HepG2 (cell line): ENCODE measurements at regions not wholly inside any gene's neighbourhood (a gene's known extent, or its start where the extent isn't known, plus 50 kb on each side); places are given as distances from the start of the nearest gene placed in this dataset.

Experiments used
- DMAP1 ChIP-seq: IDR thresholded peaks from 2 replicates; pipeline ENCODE4 v1.6.1; 2016
- DNMT1 ChIP-seq: sonication (generic); formaldehyde crosslinking; IDR thresholded peaks from 2 replicates; pipeline ENCODE4 v1.5.1; 2020; ENCODE audit warnings: mild to moderate bottlenecking, missing genetic modification reagents
- HMGA1 ChIP-seq: sonication (generic); formaldehyde crosslinking; conservative IDR thresholded peaks from 2 replicates; pipeline ENCODE4 v1.4.0; 2020; ENCODE audit warnings: missing genetic modification reagents
- KLF15 ChIP-seq: sonication (generic); formaldehyde crosslinking; IDR thresholded peaks from 2 replicates; pipeline ENCODE4 v1.8.1; 2023; ENCODE audit warnings: borderline replicate concordance, mild to moderate bottlenecking, inconsistent platforms, missing genetic modification reagents, mixed read lengths
- MAZ ChIP-seq, 2 experiments: sonication (generic) in 1 of 2; formaldehyde crosslinking in 1 of 2; IDR thresholded peaks; 2 replicates each; pipeline versions ENCODE4 v1.5.0 to v1.6.1; 2012 to 2020; ENCODE audit warnings: low read depth in 2 of 2, mild to moderate bottlenecking in 2 of 2, borderline replicate concordance in 1 of 2, improper control_type of control experiment in 1 of 2, low read length in 1 of 2, missing genetic modification reagents in 1 of 2, moderate library complexity in 1 of 2
- MIXL1 ChIP-seq: IDR thresholded peaks from 2 replicates; pipeline ENCODE4 v1.6.1; 2016
- NBN ChIP-seq: fragments of 450-650 bp; conservative IDR thresholded peaks from 2 replicates; pipeline ENCODE4 v1.6.1; 2017
- NKX3-1 ChIP-seq: sonication (generic); formaldehyde crosslinking; IDR thresholded peaks from 2 replicates; pipeline ENCODE4 v1.5.0; 2020; ENCODE audit warnings: missing genetic modification reagents
- SAFB2 ChIP-seq: sonication (generic); formaldehyde crosslinking; IDR thresholded peaks from 2 replicates; pipeline ENCODE4 v1.5.1; 2020; ENCODE audit warnings: missing genetic modification reagents, low read depth, mild to moderate bottlenecking, borderline replicate concordance
- SALL1 ChIP-seq: sonication (generic); formaldehyde crosslinking; IDR thresholded peaks from 2 replicates; pipeline ENCODE4 v1.8.0; 2022; ENCODE audit warnings: mild to moderate bottlenecking, missing genetic modification reagents
- SP140L ChIP-seq: sonication (generic); formaldehyde crosslinking; IDR thresholded peaks from 2 replicates; pipeline ENCODE4 v1.4.0; 2020; ENCODE audit warnings: missing genetic modification reagents, borderline replicate concordance
- THAP11 ChIP-seq: IDR thresholded peaks from 2 replicates; pipeline ENCODE4 v1.6.1; 2016; ENCODE audit warnings: missing biosample characterization, missing genetic modification reagents
- YEATS2 ChIP-seq: sonication (generic); formaldehyde crosslinking; IDR thresholded peaks from 2 replicates; pipeline ENCODE4 v1.4.0; 2020; ENCODE audit warnings: missing genetic modification reagents, borderline replicate concordance
- ZFP41 ChIP-seq: sonication (generic); formaldehyde crosslinking; IDR thresholded peaks from 2 replicates; pipeline ENCODE4 v1.4.0; 2020; ENCODE audit warnings: mild to moderate bottlenecking, missing genetic modification reagents, borderline replicate concordance
- ZNF142 ChIP-seq: sonication (generic); formaldehyde crosslinking; IDR thresholded peaks from 2 replicates; pipeline ENCODE4 v1.4.0; 2020; ENCODE audit warnings: missing genetic modification reagents
- ZNF33A ChIP-seq: sonication (generic); formaldehyde crosslinking; IDR thresholded peaks from 2 replicates; pipeline ENCODE4 v1.5.1; 2020; ENCODE audit warnings: missing genetic modification reagents, mild to moderate bottlenecking, moderate library complexity, borderline replicate concordance
- ZNF44 ChIP-seq: sonication (generic); formaldehyde crosslinking; IDR thresholded peaks from 2 replicates; pipeline ENCODE4 v1.5.1; 2020; ENCODE audit warnings: mild to moderate bottlenecking, missing genetic modification reagents
- ZNF703 ChIP-seq: sonication (generic); formaldehyde crosslinking; IDR thresholded peaks from 2 replicates; pipeline ENCODE4 v1.5.1; 2020; ENCODE audit warnings: missing genetic modification reagents, mild to moderate bottlenecking, moderate library complexity, borderline replicate concordance
- ZNF773 ChIP-seq: sonication (generic); formaldehyde crosslinking; IDR thresholded peaks from 2 replicates; pipeline ENCODE4 v1.4.0; 2020; ENCODE audit warnings: missing genetic modification reagents, borderline replicate concordance
- ZNF83 ChIP-seq: sonication (generic); formaldehyde crosslinking; IDR thresholded peaks from 2 replicates; pipeline ENCODE4 v1.4.0; 2020; ENCODE audit warnings: missing genetic modification reagents, mild to moderate bottlenecking, borderline replicate concordance
- TF ChIP-seq, protein P1 (sequence below): sonication (generic); formaldehyde crosslinking; IDR thresholded peaks from 2 replicates; pipeline ENCODE4 v1.5.1; 2020; ENCODE audit warnings: missing genetic modification reagents, mild to moderate bottlenecking, borderline replicate concordance
- TF ChIP-seq, protein P2 (sequence below): IDR thresholded peaks from 2 replicates; pipeline ENCODE4 v1.6.1; 2016; ENCODE audit warnings: low read depth

- TF ChIP-seq, protein P1, sequence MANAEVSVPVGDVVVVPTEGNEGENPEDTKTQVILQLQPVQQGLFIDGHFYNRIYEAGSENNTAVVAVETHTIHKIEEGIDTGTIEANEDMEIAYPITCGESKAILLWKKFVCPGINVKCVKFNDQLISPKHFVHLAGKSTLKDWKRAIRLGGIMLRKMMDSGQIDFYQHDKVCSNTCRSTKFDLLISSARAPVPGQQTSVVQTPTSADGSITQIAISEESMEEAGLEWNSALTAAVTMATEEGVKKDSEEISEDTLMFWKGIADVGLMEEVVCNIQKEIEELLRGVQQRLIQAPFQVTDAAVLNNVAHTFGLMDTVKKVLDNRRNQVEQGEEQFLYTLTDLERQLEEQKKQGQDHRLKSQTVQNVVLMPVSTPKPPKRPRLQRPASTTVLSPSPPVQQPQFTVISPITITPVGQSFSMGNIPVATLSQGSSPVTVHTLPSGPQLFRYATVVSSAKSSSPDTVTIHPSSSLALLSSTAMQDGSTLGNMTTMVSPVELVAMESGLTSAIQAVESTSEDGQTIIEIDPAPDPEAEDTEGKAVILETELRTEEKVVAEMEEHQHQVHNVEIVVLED (CRISPR knock-in tag) = no peak
- no peak for TF ChIP-seq NBN
- TF ChIP-seq MAZ (IDR thresholded peaks at IDR 0.05; ENCODE audit: borderline replicate concordance, low read depth, low read length) = no peak
- 0 out of 2 replicates have a peak, but pooled peaks have one; percentile 66 for TF ChIP-seq MAZ (CRISPR knock-in tag; IDR thresholded peaks at IDR 0.05; ENCODE audit: low read depth)
- TF ChIP-seq ZNF83 (CRISPR knock-in tag) = no peak
- no peak for TF ChIP-seq NKX3-1 (CRISPR knock-in tag)
- no peak for TF ChIP-seq HMGA1 (CRISPR knock-in tag)
- no peak for TF ChIP-seq DNMT1
- no peak for TF ChIP-seq ZNF44 (CRISPR knock-in tag)
- no peak for TF ChIP-seq ZNF773 (CRISPR knock-in tag)
- TF ChIP-seq ZFP41 = no peak
- no peak for TF ChIP-seq DMAP1 (CRISPR knock-in tag)
- TF ChIP-seq SP140L (CRISPR knock-in tag) = 0 out of 2 replicates have a peak, but pooled peaks have one; percentile 42
- no peak for TF ChIP-seq KLF15 (CRISPR knock-in tag)
- peak; percentile 32; the same call in 1 of the 2 replicates for TF ChIP-seq YEATS2
- peak; percentile 81 for TF ChIP-seq SALL1 (CRISPR knock-in tag)
- TF ChIP-seq ZNF703 (CRISPR knock-in tag) = no peak
- TF ChIP-seq, protein P2, sequence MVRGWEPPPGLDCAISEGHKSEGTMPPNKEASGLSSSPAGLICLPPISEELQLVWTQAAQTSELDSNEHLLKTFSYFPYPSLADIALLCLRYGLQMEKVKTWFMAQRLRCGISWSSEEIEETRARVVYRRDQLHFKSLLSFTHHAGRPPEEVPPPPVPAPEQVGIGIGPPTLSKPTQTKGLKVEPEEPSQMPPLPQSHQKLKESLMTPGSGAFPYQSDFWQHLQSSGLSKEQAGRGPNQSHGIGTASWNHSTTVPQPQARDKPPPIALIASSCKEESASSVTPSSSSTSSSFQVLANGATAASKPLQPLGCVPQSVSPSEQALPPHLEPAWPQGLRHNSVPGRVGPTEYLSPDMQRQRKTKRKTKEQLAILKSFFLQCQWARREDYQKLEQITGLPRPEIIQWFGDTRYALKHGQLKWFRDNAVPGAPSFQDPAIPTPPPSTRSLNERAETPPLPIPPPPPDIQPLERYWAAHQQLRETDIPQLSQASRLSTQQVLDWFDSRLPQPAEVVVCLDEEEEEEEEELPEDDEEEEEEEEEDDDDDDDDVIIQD (CRISPR knock-in tag) = peak; percentile 61; the same call in 1 of the 2 replicates
- TF ChIP-seq THAP11 (CRISPR knock-in tag) = peak; percentile 44; the same call in 1 of the 2 replicates
- TF ChIP-seq ZNF33A = no peak
- TF ChIP-seq ZNF142 (CRISPR knock-in tag) = no peak
- no peak for TF ChIP-seq SAFB2 (CRISPR knock-in tag)
- peak; percentile 78; the same call in 1 of the 2 replicates for TF ChIP-seq MIXL1
Observed at GRCh38 chr2:234550511-234551107, 53.7 kb upstream of the ARL4C start (continued).
